HG03039 (cell line): ENCODE measurements at regions not wholly inside any gene's neighbourhood (a gene's known extent, or its start where the extent isn't known, plus 50 kb on each side); places are given as distances from the start of the nearest gene placed in this dataset.

Experiments
- ATAC-seq: cut with Tn5 transposase; IDR thresholded peaks from one replicate; pipeline ENCODE4 v1.9.1; 2021; ENCODE audit warnings: mild to moderate bottlenecking, moderate library complexity; ENCODE audit not compliant: unreplicated experiment

- ATAC-seq: no peak
Measured at GRCh38 chr13:38519229-38519911, 167.5 kb upstream of the FREM2 start.

DNA sequence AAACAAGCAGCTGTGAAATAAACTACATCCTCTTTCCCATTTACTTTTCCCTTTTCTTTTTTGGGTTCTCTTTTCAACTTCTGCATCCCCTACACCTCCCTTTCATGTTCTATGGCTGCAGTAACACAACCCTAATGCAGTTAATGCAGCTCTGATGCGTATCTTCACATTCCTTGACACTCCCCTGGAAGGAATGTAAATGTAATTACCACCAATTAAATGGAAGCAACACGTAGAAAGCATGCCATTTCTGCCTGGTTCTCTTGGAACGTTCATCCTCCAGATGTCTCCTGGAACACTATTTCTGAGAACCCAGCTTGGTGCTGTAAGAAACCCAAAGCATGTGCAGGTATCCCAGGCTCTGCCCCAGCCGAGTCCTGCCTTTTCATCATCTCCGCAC lies 166.8 kb upstream of the FREM2 start:
- ATAC-seq: no peak

- ATAC-seq: no peak
Measured at GRCh38 chr13:38527140-38527539, 159.7 kb upstream of the FREM2 start.

DNA sequence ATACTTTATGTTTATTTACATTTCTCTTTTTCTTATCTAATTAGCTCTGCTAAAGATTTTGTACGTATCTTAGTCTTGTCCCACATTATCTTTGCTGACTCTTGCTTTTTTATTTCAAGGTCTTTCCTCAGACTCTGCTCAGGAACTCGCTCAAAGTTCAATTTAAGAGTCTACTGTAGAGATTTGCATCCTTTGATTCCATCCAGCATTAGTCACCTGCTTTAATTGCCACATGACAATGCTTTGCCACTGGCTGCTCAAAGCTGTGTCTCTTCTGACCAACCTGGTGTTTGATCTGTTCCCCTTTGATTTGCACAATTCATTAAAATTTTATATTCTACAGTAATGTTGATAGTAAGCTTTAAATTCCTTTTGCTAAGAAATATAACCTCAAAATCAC lies 157.9 kb upstream of the FREM2 start:
- no peak for ATAC-seq

DNA sequence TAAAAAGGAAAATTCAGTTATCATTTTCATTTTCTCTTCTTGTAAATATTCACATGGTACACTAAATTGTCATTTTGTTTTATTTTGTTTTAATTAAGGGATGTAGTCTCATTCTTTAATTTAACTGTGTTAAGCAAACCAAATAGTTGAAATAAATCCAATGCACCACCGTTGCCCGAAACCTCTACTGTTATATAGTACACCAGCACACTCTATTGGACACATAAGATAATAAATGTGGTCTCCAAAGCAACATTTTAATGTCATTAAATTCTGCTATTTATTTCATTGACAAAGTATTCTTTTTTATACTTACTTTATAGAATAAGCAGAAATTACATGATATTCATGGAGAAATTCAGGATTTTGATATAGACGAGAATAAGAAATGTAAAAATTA lies 156.4 kb upstream of the FREM2 start:
- ATAC-seq: no peak

DNA sequence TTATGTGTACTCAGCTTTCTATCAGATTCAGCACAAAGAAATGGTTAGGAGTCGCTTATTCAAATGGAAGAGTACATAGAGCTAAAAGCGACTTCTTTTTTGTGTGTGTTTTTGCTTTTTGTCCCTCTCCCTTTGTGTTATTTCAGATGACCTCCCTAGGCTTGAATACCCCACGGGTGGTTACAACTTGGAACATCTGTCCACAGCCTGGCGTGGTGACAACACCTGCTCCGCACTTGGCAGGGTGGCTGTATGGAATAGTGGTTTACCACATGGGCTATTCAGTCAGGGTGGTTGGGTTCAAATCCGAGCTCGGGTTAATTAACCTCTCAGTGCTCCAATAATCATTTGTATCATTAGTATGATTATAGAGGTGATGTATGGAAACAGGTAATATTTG lies 151.6 kb upstream of the FREM2 start:
- no peak for ATAC-seq

GRCh38 chr13:38537051-38537450 lies 149.8 kb upstream of the FREM2 start:
- no peak for ATAC-seq

GRCh38 chr13:38538422-38538821 lies 148.5 kb upstream of the FREM2 start:
- no peak for ATAC-seq

DNA sequence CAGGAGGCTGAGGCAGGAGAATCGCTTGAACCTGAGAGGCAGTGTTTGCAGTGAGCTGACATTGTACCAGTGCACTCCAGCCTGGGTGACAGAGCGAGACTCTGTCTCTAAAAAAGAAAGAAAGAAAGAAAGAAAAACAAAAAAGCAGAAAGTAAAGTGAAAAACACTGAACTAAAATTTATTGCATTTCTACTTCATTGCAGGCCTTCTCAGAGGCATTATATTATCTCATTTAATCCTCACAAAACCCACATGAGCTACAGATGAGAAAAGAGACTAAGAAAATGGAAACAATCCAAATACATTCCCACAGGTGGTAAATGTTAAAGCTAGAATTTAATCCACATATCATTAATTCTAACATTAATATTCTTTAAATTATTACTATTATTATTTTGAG lies 147.2 kb upstream of the FREM2 start:
- no peak for ATAC-seq

DNA sequence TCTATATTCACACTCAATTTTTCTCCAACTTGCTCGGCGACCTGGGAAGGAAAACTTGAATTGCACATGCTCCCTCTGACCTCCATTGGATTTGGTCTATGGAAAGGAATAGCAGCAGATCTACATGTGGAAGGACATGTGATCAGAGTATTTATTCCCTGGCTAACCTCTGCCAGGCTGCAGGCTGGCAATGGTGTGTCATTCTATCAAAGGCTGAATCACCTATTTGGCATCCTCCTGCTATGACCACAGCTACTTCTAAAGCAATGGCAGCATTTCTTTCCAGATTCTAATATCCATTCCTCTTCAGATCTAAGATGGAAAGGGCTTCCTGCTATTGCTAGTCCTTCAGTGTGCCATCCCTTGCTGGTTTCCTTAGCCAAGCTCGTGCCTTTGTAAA lies 144.3 kb upstream of the FREM2 start:
- no peak for ATAC-seq

- no peak for ATAC-seq
Measured at GRCh38 chr13:38543561-38543960, 143.3 kb upstream of the FREM2 start.

DNA sequence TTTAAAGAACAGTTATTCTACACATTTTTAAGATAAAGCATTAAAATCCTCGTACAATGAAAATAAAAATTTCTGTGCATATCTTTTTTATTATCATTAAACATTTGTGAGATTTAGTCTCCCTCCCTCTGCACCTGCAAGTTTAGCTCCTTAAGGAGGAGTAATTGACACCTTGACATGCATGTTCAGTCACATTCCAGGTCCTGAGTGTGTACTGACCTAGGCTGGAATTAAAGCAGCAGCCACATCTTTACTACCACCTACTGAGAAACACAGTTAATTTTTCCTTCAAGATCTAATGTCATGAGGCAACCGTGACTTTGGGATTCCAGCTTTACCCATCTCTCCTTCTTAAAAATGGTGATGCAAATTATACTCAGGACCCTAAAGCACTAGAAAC lies 123.1 kb upstream of the FREM2 start:
- no peak for ATAC-seq

- ATAC-seq: no peak
Measured at GRCh38 chr13:38564256-38565150, 122.4 kb upstream of the FREM2 start.

DNA sequence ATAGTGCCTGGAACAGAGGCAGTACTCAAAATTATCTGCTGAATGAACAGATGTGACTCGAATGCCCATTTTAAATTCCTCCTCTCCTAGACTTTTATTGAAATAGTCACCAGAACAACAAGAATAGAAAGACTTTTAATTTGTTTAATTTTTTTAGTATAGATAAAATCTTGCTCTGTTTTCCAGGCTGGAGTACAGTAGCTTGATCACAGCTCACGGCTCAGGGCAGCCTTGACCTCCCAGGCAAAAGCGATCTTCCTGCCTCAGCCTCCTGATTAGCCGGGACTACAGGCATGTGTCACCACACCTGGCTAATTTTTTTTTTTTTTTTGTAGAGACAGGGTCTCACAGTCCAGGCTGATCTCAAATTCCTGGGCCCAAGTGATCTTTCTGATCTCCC lies 120.9 kb upstream of the FREM2 start:
- no peak for ATAC-seq

DNA sequence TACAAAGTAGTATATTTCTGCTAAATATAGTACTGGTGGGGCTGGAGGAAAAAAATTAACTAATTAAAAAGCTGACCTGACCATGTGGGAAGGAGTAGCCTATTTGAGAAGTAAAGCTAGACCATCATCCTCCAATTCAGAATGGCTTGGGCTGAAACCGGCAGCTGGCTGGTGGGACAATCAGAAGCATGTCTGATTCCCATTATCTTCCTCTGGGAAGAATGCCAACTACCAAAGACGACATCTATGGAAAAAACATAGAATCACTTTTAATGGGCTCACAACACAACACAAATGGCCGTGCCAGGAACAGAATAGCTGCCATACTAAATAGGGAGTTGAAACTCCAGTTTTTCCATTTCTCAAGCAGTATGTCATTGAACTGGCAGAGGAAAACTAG lies 120.4 kb upstream of the FREM2 start:
- ATAC-seq: no peak

DNA sequence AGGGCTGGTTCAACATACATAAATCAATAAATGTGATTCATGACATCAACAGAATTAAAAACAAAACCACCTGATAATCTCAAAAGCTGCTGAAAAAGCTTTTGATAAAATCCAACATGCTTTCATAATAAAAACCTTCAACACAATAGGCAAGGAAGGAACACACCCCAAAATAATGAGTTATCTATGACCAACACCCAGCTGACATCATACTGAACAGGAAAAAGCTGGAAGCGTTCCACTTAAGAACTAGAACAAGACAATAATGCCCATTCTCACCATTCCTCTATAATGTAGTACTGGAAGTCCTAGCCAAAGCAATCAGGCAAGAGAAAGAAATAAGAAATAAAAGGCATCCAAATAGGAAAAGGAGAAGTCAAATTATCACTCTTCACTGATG lies 116.2 kb upstream of the FREM2 start:
- no peak for ATAC-seq

- no peak for ATAC-seq
Measured at GRCh38 chr13:38575427-38575826, 111.5 kb upstream of the FREM2 start.

- ATAC-seq: no peak
Measured at GRCh38 chr13:38577048-38577447, 109.8 kb upstream of the FREM2 start.

- no peak for ATAC-seq
Measured at GRCh38 chr13:38582133-38582532, 104.7 kb upstream of the FREM2 start.

GRCh38 chr13:38590230-38590629 lies 96.6 kb upstream of the FREM2 start:
- ATAC-seq: no peak

DNA sequence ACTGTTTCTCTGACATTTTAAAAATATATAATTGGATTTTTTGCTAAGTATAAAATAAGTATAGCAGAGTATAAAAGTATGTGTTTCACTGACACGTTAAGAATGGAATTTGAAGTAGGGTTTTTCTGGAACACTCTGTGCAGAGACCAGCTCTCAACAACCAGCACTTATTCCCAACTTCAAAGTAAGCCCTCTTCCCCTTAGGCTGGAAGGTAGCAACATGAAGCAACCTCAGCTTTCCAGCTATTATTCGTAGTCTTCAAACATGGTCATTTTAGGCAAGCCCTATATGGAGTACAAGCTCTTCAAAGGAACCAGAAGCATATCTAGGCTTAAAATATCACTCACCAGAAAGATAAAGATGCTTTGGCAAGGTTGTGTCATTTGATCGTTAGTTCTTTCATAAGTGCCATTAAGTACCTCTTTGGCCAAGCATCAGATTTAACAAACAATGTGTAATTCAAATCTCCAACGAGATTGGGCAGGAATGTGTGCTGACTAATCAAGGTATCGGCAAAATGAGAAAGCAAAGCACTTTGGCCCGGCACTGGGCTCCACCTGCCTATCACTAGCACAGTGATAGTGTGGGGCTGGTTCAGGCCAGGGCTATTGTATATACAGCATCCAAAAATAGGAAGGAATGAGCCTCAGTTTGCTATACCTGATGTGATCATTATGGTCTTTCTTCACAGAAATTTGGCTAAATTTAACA lies 95.9 kb upstream of the FREM2 start:
- ATAC-seq: no peak

GRCh38 chr13:38602266-38602665 lies 84.6 kb upstream of the FREM2 start:
- ATAC-seq: no peak
